ENCODE measurements at regions not wholly inside any gene's neighbourhood (a gene's known extent, or its start where the extent isn't known, plus 50 kb on each side); places are given as distances from the start of the nearest gene placed in this dataset.

DNA sequence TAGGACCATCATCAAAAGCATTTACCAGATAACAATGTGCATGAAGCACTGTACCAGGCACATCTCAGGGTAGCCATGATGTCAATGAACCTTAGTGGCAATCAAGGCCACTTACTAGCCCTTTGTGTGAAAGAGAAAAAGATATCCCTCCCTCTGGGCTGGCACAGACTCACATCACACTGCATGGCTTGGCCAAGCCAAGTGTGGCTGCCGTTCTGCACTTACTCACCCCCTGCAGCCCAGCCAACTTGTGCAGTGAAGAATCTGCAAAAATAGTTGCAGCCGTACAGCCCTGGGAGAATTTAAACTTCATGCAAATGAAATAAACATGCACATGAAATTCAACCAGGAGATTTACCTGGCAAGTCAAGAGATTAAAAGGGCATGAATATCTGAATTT is 333.5 kb downstream of the DEPDC1B start:
- no peak for DNase-seq (ENCODE audit: low read depth)
- TF ChIP-seq, protein P1, sequence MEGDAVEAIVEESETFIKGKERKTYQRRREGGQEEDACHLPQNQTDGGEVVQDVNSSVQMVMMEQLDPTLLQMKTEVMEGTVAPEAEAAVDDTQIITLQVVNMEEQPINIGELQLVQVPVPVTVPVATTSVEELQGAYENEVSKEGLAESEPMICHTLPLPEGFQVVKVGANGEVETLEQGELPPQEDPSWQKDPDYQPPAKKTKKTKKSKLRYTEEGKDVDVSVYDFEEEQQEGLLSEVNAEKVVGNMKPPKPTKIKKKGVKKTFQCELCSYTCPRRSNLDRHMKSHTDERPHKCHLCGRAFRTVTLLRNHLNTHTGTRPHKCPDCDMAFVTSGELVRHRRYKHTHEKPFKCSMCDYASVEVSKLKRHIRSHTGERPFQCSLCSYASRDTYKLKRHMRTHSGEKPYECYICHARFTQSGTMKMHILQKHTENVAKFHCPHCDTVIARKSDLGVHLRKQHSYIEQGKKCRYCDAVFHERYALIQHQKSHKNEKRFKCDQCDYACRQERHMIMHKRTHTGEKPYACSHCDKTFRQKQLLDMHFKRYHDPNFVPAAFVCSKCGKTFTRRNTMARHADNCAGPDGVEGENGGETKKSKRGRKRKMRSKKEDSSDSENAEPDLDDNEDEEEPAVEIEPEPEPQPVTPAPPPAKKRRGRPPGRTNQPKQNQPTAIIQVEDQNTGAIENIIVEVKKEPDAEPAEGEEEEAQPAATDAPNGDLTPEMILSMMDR (conservative IDR thresholded peaks at IDR 0.05; ENCODE audit: low read length): no peak
- H3K4me3 ChIP-seq (ENCODE audit: low read length): no peak overlapping the region

DNA sequence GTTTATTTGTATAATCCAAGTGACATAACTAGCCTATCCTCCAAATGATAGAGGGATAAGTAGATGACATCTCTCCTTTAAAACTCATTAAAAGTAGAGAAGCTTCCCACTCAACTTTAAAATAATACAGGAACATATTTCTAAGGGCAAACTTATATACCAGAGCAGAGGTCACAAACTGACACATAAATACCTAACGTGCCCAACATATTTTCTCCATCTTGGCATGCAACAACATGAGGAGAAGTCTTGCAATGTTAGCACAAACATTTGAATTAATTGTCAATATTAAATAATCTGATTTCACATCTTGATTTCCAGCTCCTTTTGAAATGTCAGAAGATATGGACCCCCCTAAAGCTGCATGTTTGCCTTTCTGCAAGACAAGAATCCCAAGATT is 335.0 kb downstream of the DEPDC1B start:
- TF ChIP-seq, protein P1 (conservative IDR thresholded peaks at IDR 0.05; ENCODE audit: low read length): no peak
- H3K4me3 ChIP-seq (ENCODE audit: low read length): no peak overlapping the region
- DNase-seq (ENCODE audit: low read depth): peak; percentile 13

DNA sequence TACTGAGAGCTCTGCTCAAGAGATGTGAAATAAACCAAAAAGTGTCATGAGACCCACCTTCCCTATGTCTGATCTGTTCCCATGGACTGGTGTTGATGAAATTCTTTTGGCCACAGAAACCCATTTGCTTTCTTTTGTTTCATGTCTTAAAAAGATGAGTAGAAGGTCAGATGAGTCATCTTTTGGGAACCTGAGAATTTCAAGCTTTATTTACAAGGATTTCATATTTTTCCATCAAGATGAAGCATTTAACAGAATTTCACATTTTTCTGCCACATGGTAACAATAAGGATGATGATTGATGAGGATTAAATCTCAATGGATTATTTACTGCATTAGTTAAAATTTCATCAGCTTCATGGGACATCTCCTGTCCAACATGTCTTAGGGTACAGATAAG is 337.8 kb downstream of the DEPDC1B start:
- no peak overlapping the region for H3K4me3 ChIP-seq (ENCODE audit: low read length)
- TF ChIP-seq, protein P1 (conservative IDR thresholded peaks at IDR 0.05; ENCODE audit: low read length): no peak
- DNase-seq (ENCODE audit: low read depth): peak; percentile 61

DNA sequence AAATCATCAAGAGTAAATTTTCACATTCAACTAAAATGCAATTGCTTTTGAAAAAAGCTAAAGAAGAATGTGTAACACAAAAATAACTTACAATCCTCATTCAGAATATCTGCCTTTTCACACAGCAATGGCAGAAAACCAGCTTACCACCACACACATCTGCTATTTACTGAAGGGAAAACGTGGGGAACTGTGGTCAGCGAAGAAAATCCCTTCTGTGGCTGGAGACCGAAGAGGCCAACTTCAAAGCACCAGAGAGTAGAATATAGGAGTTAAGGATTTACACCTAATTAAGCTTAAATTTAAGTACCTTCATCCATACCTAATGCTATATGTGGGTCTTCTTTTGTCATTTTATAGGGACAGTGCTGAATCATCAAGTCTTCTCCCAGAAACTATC is 339.6 kb downstream of the DEPDC1B start:
- TF ChIP-seq, protein P1 (conservative IDR thresholded peaks at IDR 0.05; ENCODE audit: low read length): no peak

DNA sequence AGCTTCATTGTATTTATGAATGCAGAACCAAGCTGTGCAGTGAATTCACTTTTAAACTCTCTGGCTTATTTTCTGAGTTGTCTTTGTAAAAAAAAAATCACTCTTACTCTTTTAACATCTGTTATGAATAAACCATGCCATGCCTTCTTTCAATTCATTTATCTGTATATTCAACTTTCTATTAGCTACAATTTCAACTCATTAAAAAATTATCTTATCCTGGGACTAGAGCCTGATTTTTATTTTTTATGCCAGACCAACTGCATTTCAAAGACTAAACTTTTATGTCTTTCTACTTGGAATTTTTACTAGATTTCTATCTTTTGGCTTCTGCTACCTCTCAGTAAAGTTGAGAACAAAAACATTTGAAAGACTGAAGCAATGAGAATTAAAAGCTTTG is 342.7 kb downstream of the DEPDC1B start:
- no peak for DNase-seq (ENCODE audit: low read depth)
- no peak overlapping the region for H3K4me3 ChIP-seq (ENCODE audit: low read length)
- TF ChIP-seq, protein P1 (conservative IDR thresholded peaks at IDR 0.05; ENCODE audit: low read length): no peak

More for the DNA sequence above, 339.6 kb downstream of the DEPDC1B start:
- H3K4me3 ChIP-seq (ENCODE audit: low read length): no peak overlapping the region
- DNase-seq (ENCODE audit: low read depth): no peak

DNA sequence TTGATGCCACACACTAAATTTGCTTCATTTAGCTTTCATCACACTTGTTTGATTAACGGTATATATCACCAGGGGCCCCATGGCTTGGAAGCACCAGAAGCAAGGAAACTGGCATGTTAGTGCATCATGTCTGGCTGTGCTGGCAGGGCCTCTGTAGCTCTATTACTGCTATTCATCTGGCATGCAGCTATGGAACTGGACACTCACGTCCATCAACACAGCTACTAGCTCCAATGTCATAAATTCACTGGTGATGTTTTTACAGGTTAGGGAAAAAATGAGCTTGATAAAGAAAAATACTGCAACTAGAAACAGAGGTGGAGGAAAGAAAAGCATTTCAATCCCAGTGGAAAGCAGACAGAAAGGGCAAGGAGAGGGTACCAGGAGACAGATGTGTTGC is 343.2 kb downstream of the DEPDC1B start:
- H3K4me3 ChIP-seq (ENCODE audit: low read length): no peak overlapping the region
- no peak for DNase-seq (ENCODE audit: low read depth)

DNA sequence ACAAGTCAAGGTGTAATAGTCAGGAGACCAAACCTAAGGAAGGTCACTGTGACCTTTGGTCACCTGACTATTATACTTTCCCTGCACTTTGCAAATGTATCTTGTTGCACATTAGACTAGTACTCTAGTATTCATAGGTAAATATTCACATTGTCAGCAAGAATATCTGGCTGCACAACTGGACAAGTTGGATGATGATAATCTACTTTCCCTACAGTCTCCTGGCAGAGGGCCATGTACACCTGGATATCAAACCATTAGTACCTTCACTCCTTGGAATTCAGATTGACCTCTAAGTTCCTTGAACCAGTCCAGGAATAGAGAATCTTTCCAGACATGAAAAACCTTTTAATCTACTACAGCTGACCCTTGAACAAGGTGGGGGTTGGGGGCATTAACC is 344.8 kb downstream of the DEPDC1B start:
- H3K4me3 ChIP-seq (ENCODE audit: low read length): no peak overlapping the region
- TF ChIP-seq, protein P1 (conservative IDR thresholded peaks at IDR 0.05; ENCODE audit: low read length): no peak
- DNase-seq (ENCODE audit: low read depth): no peak

More for the DNA sequence above, 343.2 kb downstream of the DEPDC1B start:
- TF ChIP-seq, protein P1 (conservative IDR thresholded peaks at IDR 0.05; ENCODE audit: low read length): no peak

Measured in AG10803 (cell line).